OCI-LY1 (cell line): ENCODE measurements at regions not wholly inside any gene's neighbourhood (a gene's known extent, or its start where the extent isn't known, plus 50 kb on each side); places are given as distances from the start of the nearest gene placed in this dataset.

ENCODE experiments used
- EZH2 ChIP-seq: fragments of 200-600 bp; sonication (generic), shearing (Covaris generic); IDR thresholded peaks from 2 replicates; pipeline ENCODE4 v1.8.0; 2017; ENCODE audit warnings: borderline replicate concordance, mixed run types, mild to moderate bottlenecking, antibody characterized with exemption, low read length, moderate library complexity, mixed read lengths
- TF ChIP-seq, protein P1 (sequence below): fragments of 200-600 bp; sonication (generic), shearing (Covaris generic); IDR thresholded peaks from 2 replicates; pipeline ENCODE4 v1.5.1; 2017; ENCODE audit warnings: mild to moderate bottlenecking, antibody characterized with exemption, low read length, moderate library complexity, mixed read lengths

DNA sequence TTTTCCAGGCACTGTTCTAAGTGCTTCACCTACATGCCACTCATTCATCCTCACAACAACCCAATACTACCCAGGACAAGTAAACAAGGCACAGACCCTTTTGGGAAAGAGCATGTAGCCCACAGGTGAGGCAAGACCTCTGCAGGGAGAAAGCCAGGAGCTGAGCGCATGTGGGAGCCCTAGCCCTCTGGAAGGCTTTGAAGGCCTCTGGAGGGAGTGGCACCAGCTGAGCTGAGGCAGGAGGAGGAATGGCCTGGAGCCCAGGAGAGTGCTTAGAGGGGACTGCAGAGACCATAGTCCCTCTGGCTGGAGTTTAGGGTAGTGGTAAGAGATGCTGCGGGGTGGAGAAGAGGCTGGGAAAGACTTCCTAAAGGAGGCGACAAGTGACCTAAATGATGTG lies 516.5 kb downstream of the FUT8 start:
- TF ChIP-seq, protein P1, sequence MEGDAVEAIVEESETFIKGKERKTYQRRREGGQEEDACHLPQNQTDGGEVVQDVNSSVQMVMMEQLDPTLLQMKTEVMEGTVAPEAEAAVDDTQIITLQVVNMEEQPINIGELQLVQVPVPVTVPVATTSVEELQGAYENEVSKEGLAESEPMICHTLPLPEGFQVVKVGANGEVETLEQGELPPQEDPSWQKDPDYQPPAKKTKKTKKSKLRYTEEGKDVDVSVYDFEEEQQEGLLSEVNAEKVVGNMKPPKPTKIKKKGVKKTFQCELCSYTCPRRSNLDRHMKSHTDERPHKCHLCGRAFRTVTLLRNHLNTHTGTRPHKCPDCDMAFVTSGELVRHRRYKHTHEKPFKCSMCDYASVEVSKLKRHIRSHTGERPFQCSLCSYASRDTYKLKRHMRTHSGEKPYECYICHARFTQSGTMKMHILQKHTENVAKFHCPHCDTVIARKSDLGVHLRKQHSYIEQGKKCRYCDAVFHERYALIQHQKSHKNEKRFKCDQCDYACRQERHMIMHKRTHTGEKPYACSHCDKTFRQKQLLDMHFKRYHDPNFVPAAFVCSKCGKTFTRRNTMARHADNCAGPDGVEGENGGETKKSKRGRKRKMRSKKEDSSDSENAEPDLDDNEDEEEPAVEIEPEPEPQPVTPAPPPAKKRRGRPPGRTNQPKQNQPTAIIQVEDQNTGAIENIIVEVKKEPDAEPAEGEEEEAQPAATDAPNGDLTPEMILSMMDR = no peak
- no peak for TF ChIP-seq EZH2
